ENCODE measurements at regions not wholly inside any gene's neighbourhood (a gene's known extent, or its start where the extent isn't known, plus 50 kb on each side); places are given as distances from the start of the nearest gene placed in this dataset.
A peak's percentile ranks its signal among the peaks of the same experiment; 100 is the strongest.

GRCh38 chr4:3705236-3705987 lies 60.8 kb upstream of the ADRA2C start:
- ChIA-PET POLR2A (no interaction called here), CTCF (no interaction called here)
- Histone ChIP-seq H3K4me2 (no peak overlapping the region), H3K27ac (no peak overlapping the region), H3K4me1 (no peaks in the 10 kb centered on the region), H3K4me3 (no peak overlapping the region), H3K9me3 (no peaks in the 10 kb centered on the region)
- DNase-seq (ENCODE audit: low read depth in 1 of 2, low spot score in 1 of 2) (no peak), ATAC-seq (no peak), FAIRE-seq (no peak)
- TF ChIP-seq HEYL (CRISPR knock-in tag; IDR thresholded peaks at IDR 0.05): no peak
- no peak for TF ChIP-seq FOSB (CRISPR knock-in tag; IDR thresholded peaks at IDR 0.05)
- no peak for TF ChIP-seq BHLHE40 (IDR thresholded peaks at IDR 0.05; ENCODE audit: low read depth, low read length)
- 65% methylated on average over 12 of the region's 20 CpGs for WGBS (ENCODE audit: missing lambda C conversion rate)

GRCh38 chr4:3704669-3705068 lies 61.5 kb upstream of the ADRA2C start:
- POLR2A ChIA-PET: no interaction called here
- TF ChIP-seq FOXS1 (CRISPR knock-in tag; IDR thresholded peaks at IDR 0.05) (no peak), CTCF (IDR thresholded peaks at IDR 0.05) (no peak), ZC3H11A (IDR thresholded peaks at IDR 0.05) (no peak), MAZ (IDR thresholded peaks at IDR 0.05; ENCODE audit: borderline replicate concordance, low read depth, low read length) (no peak)
- ATAC-seq (no peak), FAIRE-seq (no peak), DNase-seq (ENCODE audit: low read depth in 1 of 2, low spot score in 1 of 2) (no peak)
- Histone ChIP-seq H3K4me3 (no peak overlapping the region), H3K4me1 (no peaks in the 10 kb centered on the region), H3K4me2 (no peak overlapping the region), H3K9me3 (no peaks in the 10 kb centered on the region), H3K27ac (no peak overlapping the region)
- CTCF ChIA-PET: no interaction called here
- 22% methylated on average over 10 of the region's 10 CpGs for WGBS (ENCODE audit: missing lambda C conversion rate)

- Histone ChIP-seq H3K4me1 (no peaks in the 10 kb centered on the region), H3K9me3 (no peaks in the 10 kb centered on the region), H3K4me2 (no peak overlapping the region), H3K27ac (no peak overlapping the region), H3K4me3 (no peak overlapping the region)
- FAIRE-seq: no peak
- 31% methylated on average over 18 of the region's 29 CpGs for WGBS (ENCODE audit: missing lambda C conversion rate)
- no peak for TF ChIP-seq RARB (CRISPR knock-in tag; IDR thresholded peaks at IDR 0.05)
- no peak for TF ChIP-seq HES2 (IDR thresholded peaks at IDR 0.05)
- TF ChIP-seq TFCP2L1 (CRISPR knock-in tag; IDR thresholded peaks at IDR 0.05): no peak
- no peak for TF ChIP-seq ZSCAN20 (CRISPR knock-in tag; IDR thresholded peaks at IDR 0.05)
- TF ChIP-seq EHF (CRISPR knock-in tag; IDR thresholded peaks at IDR 0.05): no peak
- TF ChIP-seq HOXB5 (CRISPR knock-in tag; IDR thresholded peaks at IDR 0.05): no peak
- no peak for TF ChIP-seq PHF8 (IDR thresholded peaks at IDR 0.05; ENCODE audit: borderline replicate concordance, low read depth)
- TF ChIP-seq HEYL (CRISPR knock-in tag; IDR thresholded peaks at IDR 0.05): no peak
- no peak for TF ChIP-seq FOSB (CRISPR knock-in tag; IDR thresholded peaks at IDR 0.05)
- TF ChIP-seq MAZ (IDR thresholded peaks at IDR 0.05; ENCODE audit: borderline replicate concordance, low read depth, low read length): no peak
- no peak for TF ChIP-seq USF2 (IDR thresholded peaks at IDR 0.05)
- TF ChIP-seq HOXB13 (CRISPR knock-in tag; IDR thresholded peaks at IDR 0.05; ENCODE audit: low read depth): no peak
- no peak for TF ChIP-seq KDM1A (IDR thresholded peaks at IDR 0.05; ENCODE audit: low read depth)
- TF ChIP-seq ATOH8 (CRISPR knock-in tag; IDR thresholded peaks at IDR 0.05; ENCODE audit: low read depth): no peak
- no peak for TF ChIP-seq BCL3 (IDR thresholded peaks at IDR 0.05)
- no peak for TF ChIP-seq POLR2AphosphoS2 (conservative IDR thresholded peaks at IDR 0.05; ENCODE audit: low read length)
- CTCF ChIA-PET: no interaction called here
- POLR2A ChIA-PET: no interaction called here
- peak in 1 of 2 experiments; percentile 18; a peak in 2 of 6 replicates for ATAC-seq
- DNase-seq (ENCODE audit: low read depth in 1 of 2, low spot score in 1 of 2): no peak
Observed at GRCh38 chr4:3703677-3704521, 62.3 kb upstream of the ADRA2C start.

All from A549 (cell line).